Body of pancreas (tissue), 4 donors: ENCODE measurements at regions not wholly inside any gene's neighbourhood (a gene's known extent, or its start where the extent isn't known, plus 50 kb on each side); places are given as distances from the start of the nearest gene placed in this dataset.

ENCODE experiments used
- ATAC-seq: fragments of 150-250 bp; one replicate; pipeline ENCODE4 v1.9.1; 2016
- DNase-seq, 4 donors: peaks; one replicate each; pipeline ENCODE4 v3.0.0-alpha.2; 2019
- H3K27ac ChIP-seq, 4 donors: fragments of 200-600 bp; sonication (generic); 1 replicate in 3 of 4; 2 replicates in 1 of 4; pipeline versions ENCODE4 v1.5.1 to v1.6.1; 2016 to 2019; ENCODE audit warnings: mild to moderate bottlenecking in 1 of 4, mixed read lengths in 1 of 4, moderate library complexity in 1 of 4
- H3K27me3 ChIP-seq, 2 donors: fragments of 200-600 bp; sonication (generic); one replicate each; pipeline ENCODE4 v1.6.0; 2016; ENCODE audit warnings: mild to moderate bottlenecking in 1 of 2
- H3K36me3 ChIP-seq, 2 donors: fragments of 200-600 bp; sonication (generic); replicated peaks in 1 of 2; 2 replicates each; pipeline ENCODE4 v1.5.1; 2016; ENCODE audit warnings: low read depth in 2 of 2; ENCODE audit not compliant: insufficient read depth in 1 of 2
- H3K4me1 ChIP-seq: fragments of 200-600 bp; sonication (generic); one replicate; pipeline ENCODE4 v1.6.0; 2016
- H3K4me3 ChIP-seq, 2 donors: fragments of 200-600 bp; sonication (generic); 1 replicate in 1 of 2; 2 replicates in 1 of 2; pipeline ENCODE4 v1.5.1; 2016 to 2019
- H3K9me3 ChIP-seq, 3 donors: fragments of 200-600 bp; sonication (generic); 1 replicate in 2 of 3; 2 replicates in 1 of 3; pipeline ENCODE4 v1.5.1; 2016
- CTCF ChIP-seq, 7 experiments: fragments of 450-650 bp in 4 of 7; fragments of 200-600 bp in 3 of 7; sonication (generic) in 3 of 7; IDR thresholded peaks; one replicate each; pipeline ENCODE4 v1.5.1; 2016 to 2019; ENCODE audit warnings: antibody characterized with exemption in 7 of 7
- POLR2A ChIP-seq, 3 donors: fragments of 450-650 bp; IDR thresholded peaks; one replicate each; pipeline ENCODE4 v1.6.1; 2016; ENCODE audit warnings: antibody characterized with exemption in 3 of 3, mild to moderate bottlenecking in 2 of 3
- WGBS, 2 donors: methylation state at CpG; one replicate each; pipeline ENCODE4 v1.1.5; 2017; 5-methylcytosine and 5-hydroxymethylcytosine counted together
- intact Hi-C: fragments of 100-400 bp; cut with DNase I; formaldehyde crosslinking; loops from one replicate; pipeline ENCODE4 v1.15.1; 2023

GRCh38 chr13:30128591-30128990, 178.8 kb downstream of the KATNAL1 start:
- ATAC-seq (no peak), DNase-seq (no peak)
- no peaks in the 10 kb centered on the region for H3K9me3 ChIP-seq
- intact Hi-C loops = no loop called here
- H3K27me3 ChIP-seq = no peaks in the 10 kb centered on the region
- TF ChIP-seq POLR2A (IDR thresholded peaks at IDR 0.05) = no peak
- TF ChIP-seq CTCF (IDR thresholded peaks at IDR 0.05) = no peak
- no peak overlapping the region for H3K27ac ChIP-seq
- H3K4me1 ChIP-seq = peaks cover 6% of the 10 kb centered on the region
- H3K36me3 ChIP-seq = no peaks in the 10 kb centered on the region
- 79 to 82% methylated on average over 2 of the region's 2 CpGs for WGBS, 2 donors
- no peak overlapping the region for H3K4me3 ChIP-seq

DNA sequence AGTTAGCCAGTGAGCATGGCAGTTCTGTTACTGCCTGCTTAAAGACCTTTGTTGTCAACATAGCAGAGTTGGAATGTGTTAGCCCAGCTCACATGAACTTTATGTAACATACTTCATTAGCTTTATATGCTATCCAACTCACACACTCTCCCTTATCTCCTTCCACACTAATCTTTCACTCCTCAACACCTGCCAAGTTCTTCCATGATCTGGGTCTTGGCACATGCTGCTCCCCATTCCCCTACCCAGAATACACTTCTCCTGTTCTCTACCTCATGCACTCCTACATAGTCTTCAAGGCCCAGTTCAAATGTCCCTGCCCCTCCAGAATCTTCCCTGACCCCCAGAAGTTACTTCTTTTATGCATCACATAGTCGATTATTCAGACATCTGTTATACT, 179.3 kb downstream of the KATNAL1 start:
- no peak overlapping the region for H3K4me3 ChIP-seq
- 75 to 87% methylated on average over 1 of the region's 1 CpG for WGBS, 2 donors
- H3K4me1 ChIP-seq = peaks cover 6% of the 10 kb centered on the region
- no peak for DNase-seq
- ATAC-seq = no peak
- H3K36me3 ChIP-seq = no peaks in the 10 kb centered on the region
- no peak for TF ChIP-seq CTCF (IDR thresholded peaks at IDR 0.05)
- TF ChIP-seq POLR2A (IDR thresholded peaks at IDR 0.05) = no peak
- intact Hi-C loops = no loop called here
- H3K27ac ChIP-seq = no peak overlapping the region
- no peaks in the 10 kb centered on the region for H3K9me3 ChIP-seq
- H3K27me3 ChIP-seq = no peaks in the 10 kb centered on the region

- TF ChIP-seq CTCF (IDR thresholded peaks at IDR 0.05) = no peak
- TF ChIP-seq POLR2A (IDR thresholded peaks at IDR 0.05) = no peak
- intact Hi-C loops = no loop called here
- 85 to 92% methylated on average over 3 to 4 of the region's 4 CpGs for WGBS, 2 donors
- no peak overlapping the region for H3K27ac ChIP-seq
- H3K27me3 ChIP-seq = no peaks in the 10 kb centered on the region
- H3K4me1 ChIP-seq = no peaks in the 10 kb centered on the region
- no peak overlapping the region for H3K4me3 ChIP-seq
- ATAC-seq (no peak), DNase-seq (no peak)
- no peaks in the 10 kb centered on the region for H3K9me3 ChIP-seq
- H3K36me3 ChIP-seq = no peaks in the 10 kb centered on the region
Measured at GRCh38 chr13:30126903-30127428, 180.4 kb downstream of the KATNAL1 start.

DNA sequence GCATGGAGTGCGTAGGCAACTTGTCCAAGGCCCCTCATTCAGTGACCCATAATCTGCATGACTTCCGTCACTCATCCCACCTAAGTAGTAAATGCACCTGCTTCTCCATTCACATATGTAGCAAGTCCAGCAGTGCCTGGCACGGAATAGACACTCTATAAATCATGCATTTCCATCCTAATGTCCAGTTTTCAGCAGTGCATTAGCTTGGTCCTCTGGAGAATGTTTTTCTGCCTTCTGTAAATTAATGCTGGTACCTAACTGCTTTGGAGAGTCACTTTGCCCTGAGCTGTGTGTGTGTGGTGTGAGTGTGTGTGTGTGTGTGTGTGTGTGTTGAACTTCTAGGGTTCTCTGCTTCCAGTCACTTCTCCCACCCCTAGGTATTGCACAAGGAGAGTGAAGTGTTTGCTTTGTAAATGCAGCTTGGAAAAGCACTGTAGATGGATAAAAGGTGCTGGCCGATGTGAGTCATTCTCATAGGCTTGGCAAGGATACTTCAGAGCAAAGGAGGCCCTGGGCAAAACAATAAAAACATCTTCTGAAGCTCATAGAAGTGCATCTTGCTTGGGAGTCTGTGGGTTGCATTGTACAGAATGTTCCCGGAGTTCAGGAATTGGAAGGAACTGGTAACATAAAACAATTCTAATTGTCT, 181.8 kb downstream of the KATNAL1 start:
- no peaks in the 10 kb centered on the region for H3K4me1 ChIP-seq
- WGBS, 2 donors = 40 to 41% methylated on average over 5 of the region's 5 CpGs
- H3K27ac ChIP-seq = no peak overlapping the region
- ATAC-seq (peak; percentile 56), DNase-seq (peak in 2 of 4 donors; percentile 48 to 51)
- no peaks in the 10 kb centered on the region for H3K27me3 ChIP-seq
- H3K9me3 ChIP-seq = no peaks in the 10 kb centered on the region
- H3K4me3 ChIP-seq = no peak overlapping the region
- no peaks in the 10 kb centered on the region for H3K36me3 ChIP-seq
- TF ChIP-seq POLR2A (IDR thresholded peaks at IDR 0.05) (no peak), CTCF (IDR thresholded peaks at IDR 0.05) (no peak)
- intact Hi-C loops = no loop called here
